Right lobe of liver (tissue), 6 donors: ENCODE measurements at regions not wholly inside any gene's neighbourhood (a gene's known extent, or its start where the extent isn't known, plus 50 kb on each side); places are given as distances from the start of the nearest gene placed in this dataset.
A peak's percentile ranks its signal among the peaks of the same experiment; 100 is the strongest.

Experiments
- ATAC-seq, 4 donors: fragments of 200-7000 bp; cut with Tn5 transposase; one replicate each; pipeline ENCODE4 v1.9.1; 2020; ENCODE audit warnings: mild to moderate bottlenecking in 4 of 4, moderate library complexity in 4 of 4
- DNase-seq, 3 donors: peaks; one replicate each; pipeline ENCODE4 v3.0.0-alpha.2; 2020
- H3K27ac ChIP-seq, 3 donors: fragments of 200-600 bp; one replicate each; pipeline ENCODE4 v1.8.0; 2022
- H3K27me3 ChIP-seq, 2 donors: fragments of 200-600 bp; one replicate each; pipeline ENCODE4 v1.8.0; 2022
- H3K36me3 ChIP-seq, 4 donors: fragments of 200-600 bp; sonication (generic) in 1 of 4; one replicate each; pipeline versions ENCODE4 v1.5.1 to v1.8.0; 2017 to 2022; ENCODE audit warnings: control low read depth in 1 of 4
- H3K4me1 ChIP-seq, 4 donors: fragments of 200-600 bp; sonication (generic) in 1 of 4; one replicate each; pipeline versions ENCODE4 v1.5.1 to v1.8.0; 2017 to 2022; ENCODE audit warnings: control low read depth in 1 of 4
- H3K4me3 ChIP-seq, 3 donors: fragments of 200-600 bp; one replicate each; pipeline ENCODE4 v1.8.0; 2022
- H3K9me3 ChIP-seq, 4 donors: fragments of 200-600 bp; sonication (generic) in 1 of 4; one replicate each; pipeline versions ENCODE4 v1.5.1 to v1.8.0; 2017 to 2022; ENCODE audit warnings: control low read depth in 1 of 4
- POLR2A ChIP-seq: fragments of 450-650 bp; IDR thresholded peaks from one replicate; pipeline ENCODE4 v1.6.1; 2017; ENCODE audit warnings: antibody characterized with exemption, mild to moderate bottlenecking
- WGBS: methylation state at CpG from one replicate; pipeline ENCODE4 v1.1.6; 2018; ENCODE audit warnings: low coverage, low lambda C conversion rate; ENCODE audit not compliant: insufficient coverage; ENCODE audit errors: missing lambda C conversion rate; 5-methylcytosine and 5-hydroxymethylcytosine counted together
- intact Hi-C, 2 donors: fragments of 100-400 bp; cut with DNase I; formaldehyde crosslinking; loops; one replicate each; pipeline versions ENCODE4 v1.11.2 to v1.14.1; 2022
- TF ChIP-seq, protein P1 (sequence below), 4 donors: fragments of 200-600 bp in 3 of 4; fragments of 450-650 bp in 1 of 4; IDR thresholded peaks; one replicate each; pipeline versions ENCODE4 v1.5.1 to v1.8.0; 2016 to 2022; ENCODE audit warnings: antibody characterized with exemption in 4 of 4, mild to moderate bottlenecking in 2 of 4
- donor health status: DM: no; HTN: yes; CAD: no.
- donor health status: DM: no; HTN: no; CAD: no.
- donor health status: DM: no; HTN: no; CAD: no.
- donor health status: DM: no; HTN: yes; CAD: no.
- donor health status: DM: no; HTN: yes; CAD: no.

DNA sequence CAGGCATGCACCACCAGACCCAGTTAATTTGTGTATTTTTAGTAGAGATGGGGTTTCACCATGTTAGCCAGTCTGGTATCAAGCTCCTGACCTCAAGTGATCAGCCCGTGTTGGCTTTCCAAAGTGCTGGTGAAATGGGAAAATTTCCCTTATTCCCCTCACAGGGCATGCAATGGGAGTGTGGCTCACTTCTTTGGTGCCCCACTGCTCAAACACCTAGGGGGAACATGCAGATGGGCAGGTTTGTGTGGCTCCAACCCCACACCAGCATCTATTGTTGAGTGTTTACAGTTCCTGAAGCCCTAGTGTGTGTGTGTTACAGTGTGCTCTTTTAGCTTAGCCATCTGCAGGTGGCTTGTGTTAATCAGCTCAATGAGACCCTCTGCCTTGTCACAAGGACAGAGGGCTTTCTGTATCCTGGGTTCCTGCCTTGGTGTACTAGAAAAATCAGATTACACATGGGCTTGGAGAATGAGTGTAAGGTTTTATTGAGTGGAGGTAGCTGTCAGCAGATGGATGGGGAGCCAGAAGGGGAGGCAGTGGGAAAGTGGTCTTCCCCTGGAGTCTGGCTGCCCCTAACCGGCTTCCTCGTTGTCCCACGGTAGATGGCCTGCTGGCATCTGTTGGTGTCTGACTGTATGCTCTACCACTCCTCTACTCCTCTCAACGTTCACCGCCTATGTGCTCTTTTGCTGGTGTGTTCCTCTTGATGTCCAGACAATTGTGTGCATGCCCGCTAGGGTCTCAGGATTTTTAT lies 248.1 kb upstream of the CBLB start:
- Histone ChIP-seq H3K36me3 (no peaks in the 10 kb centered on the region), H3K27me3 (no peaks in the 10 kb centered on the region), H3K4me1 (no peaks in the 10 kb centered on the region), H3K9me3 (no peaks in the 10 kb centered on the region), H3K4me3 (no peak overlapping the region), H3K27ac (no peak overlapping the region)
- intact Hi-C loops: no loop called here
- no peak for TF ChIP-seq POLR2A
- TF ChIP-seq, protein P1, sequence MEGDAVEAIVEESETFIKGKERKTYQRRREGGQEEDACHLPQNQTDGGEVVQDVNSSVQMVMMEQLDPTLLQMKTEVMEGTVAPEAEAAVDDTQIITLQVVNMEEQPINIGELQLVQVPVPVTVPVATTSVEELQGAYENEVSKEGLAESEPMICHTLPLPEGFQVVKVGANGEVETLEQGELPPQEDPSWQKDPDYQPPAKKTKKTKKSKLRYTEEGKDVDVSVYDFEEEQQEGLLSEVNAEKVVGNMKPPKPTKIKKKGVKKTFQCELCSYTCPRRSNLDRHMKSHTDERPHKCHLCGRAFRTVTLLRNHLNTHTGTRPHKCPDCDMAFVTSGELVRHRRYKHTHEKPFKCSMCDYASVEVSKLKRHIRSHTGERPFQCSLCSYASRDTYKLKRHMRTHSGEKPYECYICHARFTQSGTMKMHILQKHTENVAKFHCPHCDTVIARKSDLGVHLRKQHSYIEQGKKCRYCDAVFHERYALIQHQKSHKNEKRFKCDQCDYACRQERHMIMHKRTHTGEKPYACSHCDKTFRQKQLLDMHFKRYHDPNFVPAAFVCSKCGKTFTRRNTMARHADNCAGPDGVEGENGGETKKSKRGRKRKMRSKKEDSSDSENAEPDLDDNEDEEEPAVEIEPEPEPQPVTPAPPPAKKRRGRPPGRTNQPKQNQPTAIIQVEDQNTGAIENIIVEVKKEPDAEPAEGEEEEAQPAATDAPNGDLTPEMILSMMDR (IDR thresholded peaks at IDR 0.05): no peak
- 68% methylated on average over 5 of the region's 7 CpGs for WGBS
- DNase-seq (no peak), ATAC-seq (no peak)

DNA sequence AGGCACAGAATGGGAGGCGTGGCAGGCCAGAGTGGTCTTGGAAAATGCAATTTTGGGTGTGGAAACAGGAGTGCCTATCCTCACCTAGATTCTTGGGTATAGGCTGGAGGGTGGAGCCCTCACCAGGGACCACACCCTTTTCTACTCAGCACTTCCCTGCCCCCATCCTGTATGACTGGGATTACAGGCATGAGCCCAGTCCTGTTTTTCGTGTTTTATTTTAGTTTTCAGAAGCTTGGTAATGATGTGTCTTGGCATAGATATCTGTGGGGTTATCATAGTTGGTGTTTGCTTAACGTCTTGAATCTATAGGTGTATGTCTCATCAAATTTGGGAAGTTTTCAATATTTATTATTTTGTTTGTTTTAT lies 248.7 kb upstream of the CBLB start:
- no peak overlapping the region for H3K27ac ChIP-seq
- H3K4me1 ChIP-seq: no peaks in the 10 kb centered on the region
- TF ChIP-seq, protein P1 (IDR thresholded peaks at IDR 0.05): no peak
- TF ChIP-seq POLR2A: no peak
- H3K4me3 ChIP-seq: no peak overlapping the region
- no peaks in the 10 kb centered on the region for H3K36me3 ChIP-seq
- 80% methylated on average over 3 of the region's 3 CpGs for WGBS
- ATAC-seq (no peak), DNase-seq (no peak)
- H3K9me3 ChIP-seq: no peaks in the 10 kb centered on the region
- intact Hi-C loops: no loop called here
- H3K27me3 ChIP-seq: no peaks in the 10 kb centered on the region

DNA sequence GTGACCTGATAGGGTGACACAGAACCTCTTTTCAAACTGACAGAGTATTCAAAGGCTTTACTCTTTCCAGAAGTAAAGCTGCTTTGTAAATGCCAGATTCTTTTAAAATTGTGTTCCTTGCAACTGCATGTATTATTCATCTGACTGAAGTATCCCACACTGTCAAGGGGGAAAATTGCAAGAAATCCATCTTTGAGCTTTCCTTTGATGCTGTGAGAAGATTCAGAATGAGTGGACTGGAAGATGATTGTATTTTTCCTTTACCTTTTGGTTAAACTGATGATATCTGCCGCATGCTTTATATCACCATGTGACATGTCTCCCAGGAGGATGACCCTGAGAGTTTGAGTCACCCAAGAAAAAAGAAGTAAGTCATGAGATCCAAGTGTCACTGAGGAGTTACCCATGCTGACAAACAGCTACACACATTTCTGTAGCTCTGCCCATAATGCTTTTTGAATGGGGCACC lies 250.8 kb upstream of the CBLB start:
- Histone ChIP-seq H3K9me3 (no peaks in the 10 kb centered on the region), H3K27ac (no peak overlapping the region), H3K4me3 (no peak overlapping the region), H3K4me1 (no peaks in the 10 kb centered on the region), H3K36me3 (no peaks in the 10 kb centered on the region), H3K27me3 (no peaks in the 10 kb centered on the region)
- WGBS: 82% methylated on average over 1 of the region's 1 CpG
- ATAC-seq (peak in 1 of 4 donors; percentile 37), DNase-seq (no peak)
- intact Hi-C loops: no loop called here
- TF ChIP-seq, protein P1 (IDR thresholded peaks at IDR 0.05): no peak
- TF ChIP-seq POLR2A: no peak

DNA sequence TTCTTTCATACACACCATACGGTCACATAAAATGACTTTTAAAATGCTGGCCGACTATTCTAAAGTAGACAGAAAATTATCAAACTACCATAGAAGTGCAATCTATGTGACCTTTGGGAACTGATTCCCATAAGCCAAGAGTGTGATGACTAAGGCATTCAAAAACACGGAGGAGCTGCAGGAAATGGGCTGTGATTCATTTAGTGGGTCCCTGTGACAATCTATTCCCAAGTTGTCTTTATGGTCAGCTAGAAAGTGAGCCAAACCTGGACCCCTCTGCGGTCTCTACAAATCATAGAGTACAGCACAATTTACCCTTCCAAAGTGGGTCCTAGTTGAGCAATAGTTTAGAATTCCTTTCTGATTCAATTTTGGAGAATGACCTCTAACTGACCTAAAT lies 251.5 kb upstream of the CBLB start:
- WGBS: 49% methylated on average over 3 of the region's 4 CpGs
- no peak for DNase-seq
- Histone ChIP-seq H3K36me3 (no peaks in the 10 kb centered on the region), H3K9me3 (no peaks in the 10 kb centered on the region), H3K4me3 (no peak overlapping the region), H3K4me1 (no peaks in the 10 kb centered on the region), H3K27me3 (no peaks in the 10 kb centered on the region), H3K27ac (no peak overlapping the region)
- intact Hi-C loops: no loop called here
- peak in 1 of 4 donors; percentile 58 for ATAC-seq
- TF ChIP-seq POLR2A: no peak
- TF ChIP-seq, protein P1 (IDR thresholded peaks at IDR 0.05): no peak
